SK-N-DZ (cell line): ENCODE measurements at regions not wholly inside any gene's neighbourhood (a gene's known extent, or its start where the extent isn't known, plus 50 kb on each side); places are given as distances from the start of the nearest gene placed in this dataset.
"Not testable (repeated sequence)": the region's sequence is repeated elsewhere in the genome, so short reads cannot be mapped to it uniquely, and the experiment has no call there.

Source experiments
- DNase-seq: peaks from one replicate; pipeline ENCODE4 v3.0.0-alpha.2; 2015; ENCODE audit warnings: low spot score

DNA sequence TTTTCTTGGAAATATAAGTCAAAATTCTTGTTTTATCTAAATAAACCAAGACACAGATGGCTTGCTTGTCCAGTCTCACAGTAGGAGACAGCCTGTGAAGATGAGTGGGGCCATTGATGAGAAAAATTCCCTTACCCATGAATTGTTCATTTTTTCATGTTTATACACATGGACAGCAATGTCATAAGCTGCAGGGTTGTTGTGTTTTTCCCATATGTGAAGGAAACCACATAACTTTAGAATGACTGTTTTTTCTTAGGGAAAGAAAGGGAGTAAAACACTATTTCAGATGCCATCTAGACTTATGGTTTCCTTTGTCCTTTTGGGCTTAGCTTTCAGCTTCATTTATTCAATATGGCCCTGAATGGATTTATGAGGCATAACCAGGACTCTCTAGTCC is 622.5 kb upstream of the NR5A2 start:
- no peak for DNase-seq

- DNase-seq: peak; percentile 88
Observed at GRCh38 chr1:199405634-199406196, 621.8 kb upstream of the NR5A2 start.

GRCh38 chr1:199410462-199410861 is 617.0 kb upstream of the NR5A2 start:
- DNase-seq: no peak

DNA sequence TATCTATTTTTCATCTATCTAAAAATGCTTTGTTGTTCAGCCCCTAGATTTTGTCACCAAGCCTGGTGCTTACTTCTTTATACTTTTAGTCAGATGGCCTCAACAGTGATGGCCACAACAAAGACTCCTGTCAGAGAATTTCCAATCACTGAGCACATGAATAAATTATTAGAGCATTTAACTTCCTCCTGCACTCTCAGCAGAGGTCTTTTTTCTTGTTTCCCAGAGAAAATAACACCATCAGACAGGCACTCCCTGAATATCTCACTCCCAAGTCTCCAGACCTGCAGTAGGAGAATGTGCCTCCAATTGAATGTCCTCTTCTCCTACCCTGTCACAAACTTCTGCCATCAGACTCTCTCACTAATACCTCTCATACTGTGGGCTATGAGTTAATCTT is 616.0 kb upstream of the NR5A2 start:
- no peak for DNase-seq

GRCh38 chr1:199422206-199422605 is 605.3 kb upstream of the NR5A2 start:
- DNase-seq: peak; percentile 5

GRCh38 chr1:199447906-199448305 is 579.6 kb upstream of the NR5A2 start:
- DNase-seq: peak; percentile 2

DNA sequence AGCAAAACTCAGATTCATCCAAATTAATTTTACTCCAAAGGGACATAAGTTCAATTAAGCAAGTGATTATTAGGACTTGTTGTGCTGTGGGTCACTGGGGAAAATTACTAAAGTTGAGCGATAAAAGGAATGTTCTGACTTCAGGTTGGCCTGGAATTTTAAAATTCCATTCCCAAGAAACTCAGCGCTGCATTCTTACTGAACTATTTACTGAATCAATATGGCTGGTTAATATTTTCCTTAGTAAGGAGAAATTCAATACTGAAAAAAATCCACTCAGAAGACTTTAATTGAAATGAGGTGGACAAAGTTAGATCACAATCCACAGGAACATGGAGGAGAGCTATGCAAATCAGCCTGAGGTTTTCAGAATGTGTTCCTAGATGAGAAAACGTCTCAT is 578.9 kb upstream of the NR5A2 start:
- no peak for DNase-seq

- DNase-seq: no peak
Observed at GRCh38 chr1:199449221-199449620, 578.3 kb upstream of the NR5A2 start.

DNA sequence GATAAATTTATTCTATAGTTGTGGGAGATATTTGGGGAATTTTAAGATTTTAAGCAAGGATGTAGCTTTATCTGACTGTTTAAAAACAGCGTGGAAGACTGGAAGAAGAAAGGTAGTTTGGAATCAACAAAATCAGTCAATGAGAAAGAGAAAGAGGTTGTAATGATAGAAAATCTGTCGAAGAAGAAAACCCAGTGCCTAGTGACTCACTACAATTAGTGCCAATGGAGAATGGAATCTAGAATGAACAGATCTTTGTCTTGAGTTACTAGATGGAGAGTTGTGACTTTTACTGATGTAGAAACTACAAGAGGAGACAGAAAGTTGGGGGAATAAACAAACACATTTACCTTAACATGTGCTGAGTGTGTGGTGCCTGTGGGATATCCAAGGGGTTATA is 577.8 kb upstream of the NR5A2 start:
- DNase-seq: no peak

- DNase-seq: no peak
Observed at GRCh38 chr1:199452627-199453026, 574.9 kb upstream of the NR5A2 start.

DNA sequence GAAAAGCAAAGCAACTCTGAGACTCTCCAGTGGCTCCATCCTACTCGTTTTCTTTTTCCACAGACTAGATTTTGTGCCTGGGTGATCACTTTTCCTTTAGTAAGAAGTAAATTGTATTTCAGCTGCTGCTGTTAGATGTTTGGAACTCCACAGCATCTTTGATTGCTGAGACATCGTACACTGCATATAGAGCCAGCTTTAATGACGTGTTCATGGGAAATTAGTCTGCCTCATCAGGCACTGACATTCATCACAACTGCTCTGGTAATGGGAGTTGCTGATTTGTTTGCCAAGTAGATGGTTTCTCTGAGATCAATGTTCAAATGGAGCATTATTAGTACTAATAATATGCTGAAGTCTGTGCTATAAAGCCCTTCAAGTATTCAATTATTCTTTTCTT is 573.8 kb upstream of the NR5A2 start:
- DNase-seq: no peak

DNA sequence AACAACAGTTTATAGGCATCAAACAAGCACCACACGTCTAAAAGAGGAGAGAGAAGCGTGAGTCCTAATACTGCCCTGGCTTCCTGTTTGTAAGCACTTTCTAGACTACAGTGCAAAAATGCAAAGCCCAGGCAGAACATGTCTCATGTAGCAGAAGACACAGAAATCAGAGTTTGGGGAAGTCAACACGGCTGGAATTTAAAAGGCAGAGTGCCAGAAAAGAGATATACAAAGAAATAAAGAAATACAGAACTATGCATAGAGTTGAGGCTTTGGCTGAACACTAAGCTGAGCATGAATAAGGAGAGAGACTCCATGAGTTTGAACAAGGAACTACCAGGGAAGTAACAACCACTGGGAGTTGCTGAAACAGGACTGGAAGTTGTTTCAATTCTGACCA is 566.6 kb upstream of the NR5A2 start:
- no peak for DNase-seq

DNA sequence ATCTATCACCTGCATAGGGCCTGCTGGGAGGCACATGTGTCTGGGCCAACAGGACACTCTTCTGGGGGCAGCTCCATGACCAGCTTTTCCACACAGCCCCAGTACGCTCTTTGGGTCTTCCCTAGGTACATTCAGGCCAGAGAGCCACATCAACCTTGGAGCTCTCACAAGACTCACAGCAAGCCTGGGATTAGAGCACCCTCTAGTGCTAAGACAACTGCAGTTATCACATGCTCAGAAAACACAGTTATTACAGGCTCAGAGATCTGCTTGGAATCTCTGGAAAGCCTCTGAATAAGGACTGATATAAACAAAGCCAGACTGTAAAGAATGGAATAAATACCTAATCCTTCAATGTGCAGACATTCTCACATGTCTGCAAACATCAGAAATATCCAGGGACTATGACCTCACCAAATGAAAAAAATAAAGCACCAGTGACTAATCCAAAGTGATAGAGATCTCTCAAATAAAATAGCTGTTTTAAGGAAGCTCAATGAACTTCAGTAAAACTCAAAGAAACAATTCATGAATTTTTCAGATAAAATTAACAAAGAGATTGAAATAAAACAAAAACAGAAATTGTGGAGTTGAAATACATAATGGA is 563.9 kb upstream of the NR5A2 start:
- peak; percentile 62 for DNase-seq

GRCh38 chr1:199466961-199467360 is 560.5 kb upstream of the NR5A2 start:
- no peak for DNase-seq

- no peak for DNase-seq
Observed at GRCh38 chr1:199472018-199472417, 555.5 kb upstream of the NR5A2 start.

DNA sequence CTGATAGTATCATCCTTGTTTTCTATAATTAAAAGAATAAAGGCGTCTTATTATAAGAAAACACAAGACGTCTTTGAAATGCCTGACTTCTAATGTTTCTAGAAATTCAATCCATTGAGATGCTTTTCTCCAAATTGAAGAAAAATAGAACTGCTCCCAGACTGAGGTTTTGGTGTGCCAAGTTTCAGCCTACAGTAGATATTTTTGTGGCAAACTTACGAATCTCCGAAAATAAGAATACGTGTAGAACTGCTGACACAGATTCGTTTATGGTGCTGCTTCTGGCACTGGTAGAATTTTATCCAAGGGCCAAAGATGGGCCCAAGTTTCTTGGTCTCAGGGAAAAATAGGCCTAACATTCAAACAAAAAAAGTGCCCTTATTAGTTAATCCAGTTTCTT is 554.5 kb upstream of the NR5A2 start:
- no peak for DNase-seq

GRCh38 chr1:199474738-199475137 is 552.8 kb upstream of the NR5A2 start:
- DNase-seq: no peak

DNA sequence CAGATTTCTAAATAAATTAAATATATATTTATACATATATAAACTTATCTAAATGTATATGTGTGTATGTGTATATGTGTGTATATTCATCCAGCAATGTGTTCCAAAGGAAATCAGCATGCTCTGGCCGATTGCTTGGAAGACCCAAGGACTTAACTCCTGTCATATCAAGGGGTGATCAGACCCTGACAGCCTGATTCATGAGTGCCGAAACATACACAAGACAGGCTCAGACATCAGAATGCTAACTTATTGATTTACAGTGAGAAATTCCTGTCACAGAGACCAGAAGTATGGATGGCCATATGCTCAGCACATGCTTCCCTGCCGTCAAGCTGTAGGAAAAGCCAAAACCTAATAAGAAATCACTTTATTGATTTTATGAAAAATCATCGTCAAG is 545.1 kb upstream of the NR5A2 start:
- no peak for DNase-seq

DNA sequence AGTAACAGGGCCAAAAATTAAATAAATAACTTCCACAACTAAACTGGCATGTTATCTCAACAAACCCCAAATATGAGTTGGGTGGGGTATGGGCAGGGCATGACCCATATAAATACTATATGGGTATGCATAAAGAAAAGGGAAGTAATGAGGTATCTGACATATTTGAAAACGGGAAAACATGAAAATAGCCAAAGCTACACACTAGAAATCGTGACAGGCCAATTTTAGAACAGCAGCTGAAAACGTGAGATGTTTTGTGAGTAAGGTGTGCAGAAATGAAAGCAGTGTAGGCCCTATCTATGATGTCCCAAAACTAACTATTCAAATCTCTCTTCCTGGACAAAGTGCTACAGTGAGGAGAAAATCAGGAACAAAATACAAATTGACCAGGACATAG is 537.9 kb upstream of the NR5A2 start:
- DNase-seq: no peak

- DNase-seq: no peak
Observed at GRCh38 chr1:199490769-199491527, 536.6 kb upstream of the NR5A2 start.

DNA sequence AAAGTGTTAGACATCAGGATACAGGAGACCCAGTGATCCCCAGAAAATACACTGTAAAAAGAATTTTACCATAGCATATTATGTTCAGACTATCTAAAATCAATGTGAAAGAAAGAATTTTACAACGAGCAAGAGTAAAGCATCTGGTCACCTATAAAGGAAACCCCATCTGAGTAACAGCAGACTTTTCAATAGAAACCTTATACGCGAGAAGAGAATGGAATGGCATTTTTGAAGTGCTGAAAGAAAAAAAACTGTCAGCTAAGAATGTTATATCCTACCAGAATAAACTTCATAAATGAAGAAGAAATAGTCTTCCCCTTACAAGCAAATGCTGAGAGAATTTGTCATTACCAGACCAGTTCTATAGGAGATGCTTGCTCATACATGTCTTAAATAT is 532.1 kb upstream of the NR5A2 start:
- no peak for DNase-seq

GRCh38 chr1:199498802-199499201 is 528.7 kb upstream of the NR5A2 start:
- DNase-seq: not testable (repeated sequence)

- no peak for DNase-seq
Observed at GRCh38 chr1:199508072-199508471, 519.4 kb upstream of the NR5A2 start.
